Panc1 (cell line): ENCODE measurements at regions not wholly inside any gene's neighbourhood (a gene's known extent, or its start where the extent isn't known, plus 50 kb on each side); places are given as distances from the start of the nearest gene placed in this dataset.

Source experiments
- ATAC-seq: fragments of 200-7000 bp; cut with Tn5 transposase; 2 replicates; pipeline ENCODE4 v1.9.1; 2020; ENCODE audit warnings: mild to moderate bottlenecking, moderate library complexity
- BruUV-seq: library from RNA; stranded (reverse); fragments of 400-500 nt; replicated peaks from 2 replicates; lab custom pipeline; 2021; lab: Mats Ljungman, UMichigan
- CTCF ChIA-PET: fragments of 300-600 bp; sonication (Branson Sonifier 250); formaldehyde crosslinking; loops from one replicate; lab custom pipeline; 2022; ENCODE audit warnings: antibody characterized with exemption; lab: Charles Lee
- POLR2A ChIA-PET: fragments of 300-600 bp; sonication (Branson Sonifier 250); formaldehyde crosslinking; loops from one replicate; lab custom pipeline; 2022; ENCODE audit warnings: antibody characterized with exemption; lab: Charles Lee
- DNase-seq: peaks from one replicate; pipeline ENCODE4 v3.0.0-alpha.2; 2010; ENCODE audit warnings: low read depth, low spot score
- H3K27ac ChIP-seq: 2 replicates; pipeline ENCODE4 v1.5.1; 2011; ENCODE audit warnings: mild to moderate bottlenecking, low read length, inconsistent platforms
- H3K27me3 ChIP-seq: fragments of 200-500 bp; sonication (Bioruptor generic); 2 replicates; pipeline ENCODE4 v1.6.0; 2014; ENCODE audit warnings: low read length, inconsistent platforms; ENCODE audit not compliant: control insufficient read depth, insufficient read depth
- H3K36me3 ChIP-seq: fragments of 200-500 bp; sonication (Bioruptor generic); 2 replicates; pipeline ENCODE4 v1.5.1; 2014; ENCODE audit warnings: inconsistent platforms, mild to moderate bottlenecking, low read length, moderate library complexity; ENCODE audit not compliant: control insufficient read depth, insufficient read depth
- H3K4me1 ChIP-seq: 2 replicates; pipeline ENCODE4 v1.5.1; 2011; ENCODE audit warnings: inconsistent platforms, mild to moderate bottlenecking, low read length, moderate library complexity; ENCODE audit not compliant: control insufficient read depth, insufficient read depth
- H3K4me3 ChIP-seq, 2 experiments: 2 replicates each; pipeline ENCODE4 v1.5.1; 2011 to 2012; ENCODE audit warnings: low read depth in 2 of 2, low read length in 2 of 2, mild to moderate bottlenecking in 2 of 2, inconsistent platforms in 1 of 2, moderate library complexity in 1 of 2
- H3K9me3 ChIP-seq: fragments of 200-500 bp; sonication (Bioruptor generic); 2 replicates; pipeline ENCODE4 v1.5.1; 2014; ENCODE audit warnings: low read depth, mild to moderate bottlenecking, inconsistent platforms, low read length, moderate library complexity; ENCODE audit not compliant: control insufficient read depth, insufficient read depth
- CTCF ChIP-seq: fragments of 450-650 bp; IDR thresholded peaks from 2 replicates; pipeline ENCODE4 v1.5.1; 2017; ENCODE audit warnings: mild to moderate bottlenecking
- POLR2AphosphoS5 ChIP-seq: IDR thresholded peaks from 2 replicates; pipeline ENCODE4 v1.6.1; 2012; ENCODE audit warnings: mild to moderate bottlenecking, low read depth, low read length, moderate library complexity
- REST ChIP-seq, 2 experiments: IDR thresholded peaks; 2 replicates each; pipeline ENCODE4 v1.6.1; 2011 to 2012; ENCODE audit warnings: low read depth in 2 of 2, control low read depth in 1 of 2, low read length in 1 of 2, mild to moderate bottlenecking in 1 of 2, moderate library complexity in 1 of 2; ENCODE audit not compliant: insufficient read depth in 1 of 2
- SIN3A ChIP-seq: IDR thresholded peaks from 2 replicates; pipeline ENCODE4 v1.6.1; 2012; ENCODE audit warnings: low read depth, mild to moderate bottlenecking, low read length, moderate library complexity, borderline replicate concordance; ENCODE audit not compliant: insufficient read depth
- TCF7L2 ChIP-seq: IDR thresholded peaks from 2 replicates; pipeline ENCODE4 v1.6.1; 2011; ENCODE audit warnings: mild to moderate bottlenecking, low read depth, low read length, inconsistent platforms
- in situ Hi-C: cut with HindIII; loops from 2 replicates; pipeline ENCODE4 v1.10.0; 2016; ENCODE audit warnings: low sequenced_read_pairs, low pct_unique_long_range_greater_than_20kb
- intact Hi-C: fragments of 100-400 bp; cut with micrococcal nuclease; formaldehyde crosslinking; loops from one replicate; pipeline ENCODE4 v1.10.0; 2022; ENCODE audit not compliant: unreplicated experiment

GRCh38 chr5:120151825-120152224 is 312.3 kb upstream of the PRR16 start:
- BruUV-seq: no TSS peak
- H3K27me3 ChIP-seq: no peaks in the 10 kb centered on the region
- H3K36me3 ChIP-seq: no peaks in the 10 kb centered on the region
- ChIA-PET CTCF (no interaction called here), POLR2A (no interaction called here)
- intact Hi-C loops (no loop called here), in situ Hi-C loops (no loop called here)
- no peaks in the 10 kb centered on the region for H3K9me3 ChIP-seq
- no peak overlapping the region for H3K4me3 ChIP-seq
- ATAC-seq (no peak), DNase-seq (no peak)
- H3K4me1 ChIP-seq: no peaks in the 10 kb centered on the region
- TF ChIP-seq SIN3A (no peak), POLR2AphosphoS5 (no peak), TCF7L2 (no peak), CTCF (no peak), REST (IDR thresholded peaks at IDR 0.05; ENCODE audit: insufficient read depth in 1 of 2, low read depth in 2 of 2, low read length in 1 of 2) (no peak)
- H3K27ac ChIP-seq: no peak overlapping the region

GRCh38 chr5:120152472-120152871 is 311.6 kb upstream of the PRR16 start:
- no peaks in the 10 kb centered on the region for H3K27me3 ChIP-seq
- H3K9me3 ChIP-seq: no peaks in the 10 kb centered on the region
- no peaks in the 10 kb centered on the region for H3K36me3 ChIP-seq
- ATAC-seq: no peak
- BruUV-seq: no TSS peak
- peak; percentile 5 for DNase-seq
- H3K4me1 ChIP-seq: no peaks in the 10 kb centered on the region
- intact Hi-C loops (no loop called here), in situ Hi-C loops (no loop called here)
- TF ChIP-seq REST (IDR thresholded peaks at IDR 0.05; ENCODE audit: insufficient read depth in 1 of 2, low read depth in 2 of 2, low read length in 1 of 2) (no peak), CTCF (no peak), SIN3A (no peak), POLR2AphosphoS5 (no peak), TCF7L2 (no peak)
- CTCF ChIA-PET: no interaction called here
- H3K27ac ChIP-seq: no peak overlapping the region
- POLR2A ChIA-PET: no interaction called here
- no peak overlapping the region for H3K4me3 ChIP-seq
